ENCODE measurements at regions not wholly inside any gene's neighbourhood (a gene's known extent, or its start where the extent isn't known, plus 50 kb on each side); places are given as distances from the start of the nearest gene placed in this dataset.

DNA sequence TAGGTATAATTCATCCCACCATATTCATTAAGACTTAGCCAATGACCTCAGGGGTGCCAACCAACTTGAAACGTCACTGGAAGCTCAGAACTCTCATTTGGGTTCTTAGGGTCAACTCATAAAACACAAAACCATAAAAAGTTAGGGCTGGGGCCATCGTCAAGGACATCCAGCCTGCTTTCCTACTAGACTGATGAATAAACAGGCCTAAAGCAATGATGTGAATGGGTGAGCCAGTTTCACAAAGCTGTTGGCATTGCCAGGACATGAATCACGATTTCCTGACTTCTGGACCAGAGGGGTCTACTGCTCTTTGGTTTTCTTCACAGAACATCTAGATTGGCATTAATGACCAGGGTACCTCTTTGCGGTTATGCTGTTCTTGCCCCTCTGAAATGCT is 64.7 kb downstream of the EOMES start:
- Mint-ChIP-seq H3K4me3 (ENCODE audit: unreplicated experiment) (no peak overlapping the region), H3K36me3 (ENCODE audit: insufficient read depth, unreplicated experiment) (no peaks in the 10 kb centered on the region), H3K4me1 (ENCODE audit: insufficient read depth, unreplicated experiment) (peaks cover 5% of the 10 kb centered on the region), H3K27me3 (ENCODE audit: insufficient read depth, unreplicated experiment) (no peaks in the 10 kb centered on the region), H3K27ac (ENCODE audit: low read depth, unreplicated experiment) (no peak overlapping the region), H3K9me3 (ENCODE audit: unreplicated experiment) (no peaks in the 10 kb centered on the region)
- POLR2A ChIA-PET = interaction anchor here (1.2 kb wide), 1 partner anchor 13 kb away, joined by 4 read pairs; no protein-coding TSS in a partner anchor
- no TSS peak for BruUV-seq (replicated peaks)
- intact Hi-C loops (cut with micrococcal nuclease) = loop anchor here (5.0 kb wide), 2 partner anchors 125 to 190 kb away; no protein-coding TSS in a partner anchor
- CTCF ChIA-PET = interaction anchor here (0.6 to 2.1 kb wide), 3 partner anchors 16 to 1055 kb away, joined by 4 to 7 read pairs (median 4); no protein-coding TSS in a partner anchor
- peak; percentile 24 for DNase-seq (ENCODE audit: unreplicated experiment)
- TF ChIP-seq, protein P1, sequence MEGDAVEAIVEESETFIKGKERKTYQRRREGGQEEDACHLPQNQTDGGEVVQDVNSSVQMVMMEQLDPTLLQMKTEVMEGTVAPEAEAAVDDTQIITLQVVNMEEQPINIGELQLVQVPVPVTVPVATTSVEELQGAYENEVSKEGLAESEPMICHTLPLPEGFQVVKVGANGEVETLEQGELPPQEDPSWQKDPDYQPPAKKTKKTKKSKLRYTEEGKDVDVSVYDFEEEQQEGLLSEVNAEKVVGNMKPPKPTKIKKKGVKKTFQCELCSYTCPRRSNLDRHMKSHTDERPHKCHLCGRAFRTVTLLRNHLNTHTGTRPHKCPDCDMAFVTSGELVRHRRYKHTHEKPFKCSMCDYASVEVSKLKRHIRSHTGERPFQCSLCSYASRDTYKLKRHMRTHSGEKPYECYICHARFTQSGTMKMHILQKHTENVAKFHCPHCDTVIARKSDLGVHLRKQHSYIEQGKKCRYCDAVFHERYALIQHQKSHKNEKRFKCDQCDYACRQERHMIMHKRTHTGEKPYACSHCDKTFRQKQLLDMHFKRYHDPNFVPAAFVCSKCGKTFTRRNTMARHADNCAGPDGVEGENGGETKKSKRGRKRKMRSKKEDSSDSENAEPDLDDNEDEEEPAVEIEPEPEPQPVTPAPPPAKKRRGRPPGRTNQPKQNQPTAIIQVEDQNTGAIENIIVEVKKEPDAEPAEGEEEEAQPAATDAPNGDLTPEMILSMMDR (IDR thresholded peaks at IDR 0.05; ENCODE audit: unreplicated experiment) = no peak

DNA sequence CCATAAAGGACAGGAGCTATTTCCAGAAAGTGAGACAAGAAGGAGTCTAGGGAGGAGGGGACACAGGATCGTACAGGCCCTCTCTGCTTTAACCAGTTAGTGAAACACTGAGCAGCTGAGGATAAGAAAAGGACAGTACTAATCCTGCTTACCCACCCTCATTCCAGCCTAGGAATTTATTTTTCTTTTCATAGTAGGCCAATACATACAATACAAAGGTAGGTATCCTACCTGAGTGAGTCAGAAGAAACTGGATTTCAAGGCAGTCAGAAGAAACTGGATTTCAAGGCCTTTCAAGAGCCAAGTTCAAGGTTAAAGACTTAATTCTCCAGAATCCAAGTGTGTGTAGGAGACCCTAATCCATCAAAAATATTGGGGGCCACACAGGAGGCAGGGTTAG is 65.3 kb downstream of the EOMES start:
- ChIA-PET CTCF (interaction anchor here (0.6 to 1.3 kb wide), 4 partner anchors 24 to 350 kb away, joined by 3 to 4 read pairs (median 4); no protein-coding TSS in a partner anchor), POLR2A (interaction anchor here (1.2 kb wide), 1 partner anchor 14 kb away, joined by 4 read pairs; no protein-coding TSS in a partner anchor)
- intact Hi-C loops (cut with micrococcal nuclease) = loop anchor here (5.0 kb wide), 2 partner anchors 124 to 189 kb away; no protein-coding TSS in a partner anchor
- Mint-ChIP-seq H3K27ac (ENCODE audit: low read depth, unreplicated experiment) (no peak overlapping the region), H3K4me1 (ENCODE audit: insufficient read depth, unreplicated experiment) (peaks cover 5% of the 10 kb centered on the region), H3K4me3 (ENCODE audit: unreplicated experiment) (no peak overlapping the region), H3K9me3 (ENCODE audit: unreplicated experiment) (no peaks in the 10 kb centered on the region), H3K27me3 (ENCODE audit: insufficient read depth, unreplicated experiment) (no peaks in the 10 kb centered on the region), H3K36me3 (ENCODE audit: insufficient read depth, unreplicated experiment) (no peaks in the 10 kb centered on the region)
- TF ChIP-seq, protein P1 (IDR thresholded peaks at IDR 0.05; ENCODE audit: unreplicated experiment) = no peak
- no TSS peak for BruUV-seq (replicated peaks)
- DNase-seq (ENCODE audit: unreplicated experiment) = no peak

DNA sequence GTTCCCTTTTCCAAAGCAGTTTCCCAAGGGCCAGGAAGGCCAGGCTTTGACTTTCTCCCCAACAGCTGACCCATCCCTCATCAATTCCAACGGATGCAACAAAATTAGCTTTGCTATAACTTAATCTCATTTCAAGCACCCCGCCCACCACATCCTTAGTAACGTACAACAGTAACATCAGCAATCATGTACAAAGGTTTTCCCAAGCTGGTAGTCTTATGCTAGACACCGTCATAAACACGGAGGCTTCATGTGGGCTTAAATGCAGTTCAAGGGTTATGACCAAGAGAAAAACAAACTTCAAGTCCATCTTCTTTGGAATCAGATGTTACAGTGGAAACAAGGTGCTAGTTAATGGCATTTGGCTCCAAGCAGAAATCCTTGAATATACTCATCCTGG is 66.6 kb downstream of the EOMES start:
- intact Hi-C loops (cut with micrococcal nuclease) = loop anchor here (5.0 kb wide), 2 partner anchors 123 to 188 kb away; no protein-coding TSS in a partner anchor
- H3K27me3 Mint-ChIP-seq (ENCODE audit: insufficient read depth, unreplicated experiment) = no peaks in the 10 kb centered on the region
- no peak overlapping the region for H3K4me3 Mint-ChIP-seq (ENCODE audit: unreplicated experiment)
- peaks cover 5% of the 10 kb centered on the region for H3K4me1 Mint-ChIP-seq (ENCODE audit: insufficient read depth, unreplicated experiment)
- ChIA-PET POLR2A (no interaction called here), CTCF (no interaction called here)
- H3K36me3 Mint-ChIP-seq (ENCODE audit: insufficient read depth, unreplicated experiment) = no peaks in the 10 kb centered on the region
- no TSS peak for BruUV-seq (replicated peaks)
- no peak overlapping the region for H3K27ac Mint-ChIP-seq (ENCODE audit: low read depth, unreplicated experiment)
- TF ChIP-seq, protein P1 (IDR thresholded peaks at IDR 0.05; ENCODE audit: unreplicated experiment) = no peak
- DNase-seq (ENCODE audit: unreplicated experiment) = no peak
- no peaks in the 10 kb centered on the region for H3K9me3 Mint-ChIP-seq (ENCODE audit: unreplicated experiment)

DNA sequence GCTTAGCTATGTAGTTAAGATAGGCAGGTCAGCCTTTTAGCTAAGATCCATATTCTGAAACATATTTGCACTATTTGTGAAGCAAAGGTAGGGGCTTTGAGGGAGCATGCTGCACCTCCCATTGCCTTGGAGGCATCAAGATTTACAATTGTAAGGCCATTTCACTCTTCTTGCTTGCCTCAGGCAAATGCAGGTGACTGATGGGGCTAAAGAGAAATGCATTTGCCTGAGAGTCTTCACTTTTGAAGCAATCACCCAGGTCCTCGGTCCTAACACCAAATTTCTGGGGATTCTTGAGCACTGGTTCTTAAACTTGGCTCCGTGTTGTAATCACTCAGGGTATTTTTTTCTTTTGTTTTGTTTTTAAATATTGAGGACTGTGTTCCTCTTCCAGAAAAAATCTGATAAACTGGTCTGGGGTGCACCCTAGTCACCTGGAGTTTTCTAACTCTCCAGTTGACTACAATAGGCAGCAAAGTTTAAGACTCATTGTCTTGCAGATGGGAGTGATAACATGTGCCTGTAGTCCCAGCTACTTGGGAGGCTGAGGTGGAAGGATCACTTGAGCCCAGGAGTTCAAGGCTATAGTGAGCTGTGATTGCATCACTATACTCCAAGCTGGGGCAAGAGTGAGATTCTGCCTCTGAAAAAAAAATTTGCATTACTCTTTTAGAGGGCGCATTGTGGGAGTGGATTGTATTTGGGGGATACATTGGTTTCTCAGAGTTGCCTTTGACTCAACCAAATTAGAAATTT is 68.1 kb downstream of the EOMES start:
- CTCF ChIA-PET = interaction anchor here (0.6 to 1.1 kb wide), 4 partner anchors 27 to 90 kb away, joined by 3 read pairs; no protein-coding TSS in a partner anchor
- H3K4me3 Mint-ChIP-seq (ENCODE audit: unreplicated experiment) = no peak overlapping the region

More for the DNA sequence above, 68.1 kb downstream of the EOMES start:
- Mint-ChIP-seq H3K36me3 (ENCODE audit: insufficient read depth, unreplicated experiment) (no peaks in the 10 kb centered on the region), H3K9me3 (ENCODE audit: unreplicated experiment) (no peaks in the 10 kb centered on the region), H3K27me3 (ENCODE audit: insufficient read depth, unreplicated experiment) (no peaks in the 10 kb centered on the region), H3K27ac (ENCODE audit: low read depth, unreplicated experiment) (no peak overlapping the region), H3K4me1 (ENCODE audit: insufficient read depth, unreplicated experiment) (peaks cover 5% of the 10 kb centered on the region)
- intact Hi-C loops (cut with micrococcal nuclease) = no loop called here
- BruUV-seq (replicated peaks) = no TSS peak
- TF ChIP-seq, protein P1 (IDR thresholded peaks at IDR 0.05; ENCODE audit: unreplicated experiment) = no peak
- DNase-seq (ENCODE audit: unreplicated experiment) = no peak
- POLR2A ChIA-PET = interaction anchor here (0.7 kb wide), 2 partner anchors 94 to 119 kb away, joined by 3 read pairs; no protein-coding TSS in a partner anchor

Data from MCF 10A (cell line).